ENCODE measurements at regions not wholly inside any gene's neighbourhood (a gene's known extent, or its start where the extent isn't known, plus 50 kb on each side); places are given as distances from the start of the nearest gene placed in this dataset.

- Mint-ChIP-seq H3K27me3 (ENCODE audit: insufficient read depth, unreplicated experiment) (no peaks in the 10 kb centered on the region), H3K4me1 (ENCODE audit: insufficient read depth, unreplicated experiment) (peaks cover 13% of the 10 kb centered on the region), H3K9me3 (ENCODE audit: unreplicated experiment) (no peaks in the 10 kb centered on the region), H3K36me3 (ENCODE audit: insufficient read depth, unreplicated experiment) (peaks cover 6% of the 10 kb centered on the region), H3K4me3 (ENCODE audit: unreplicated experiment) (no peak overlapping the region), H3K27ac (ENCODE audit: low read depth, unreplicated experiment) (no peak overlapping the region)
- ChIA-PET POLR2A (no interaction called here), CTCF (interaction anchor here (1.4 kb wide), 1 partner anchor 9 kb away, joined by 3 read pairs; no protein-coding TSS in a partner anchor)
- DNase-seq (ENCODE audit: unreplicated experiment): no peak
- intact Hi-C loops (cut with micrococcal nuclease): no loop called here
- TF ChIP-seq CTCF (IDR thresholded peaks at IDR 0.05; ENCODE audit: unreplicated experiment): no peak
- no TSS peak for BruUV-seq (replicated peaks)
Measured at GRCh38 chr2:117055499-117056375, 758.8 kb upstream of the DDX18 start.

DNA sequence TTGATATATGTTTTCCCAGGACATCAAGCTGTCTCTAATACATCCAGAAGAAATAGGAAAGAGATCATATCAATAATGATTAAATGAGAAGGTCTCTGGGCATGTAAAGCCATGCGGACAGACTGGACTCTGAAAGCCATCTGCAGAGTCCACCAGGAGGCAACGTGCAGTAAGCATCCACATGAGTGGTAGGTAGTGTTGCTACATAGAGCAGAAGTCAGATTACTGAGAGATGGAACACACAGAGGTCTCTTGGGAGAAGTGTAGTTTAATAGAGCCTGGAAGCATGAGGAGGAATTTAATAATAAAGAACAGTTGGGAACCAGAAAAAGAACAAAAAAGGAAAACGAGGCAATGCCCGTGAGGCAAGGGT, 758.1 kb upstream of the DDX18 start:
- Mint-ChIP-seq H3K27ac (ENCODE audit: low read depth, unreplicated experiment) (no peak overlapping the region), H3K9me3 (ENCODE audit: unreplicated experiment) (no peaks in the 10 kb centered on the region), H3K27me3 (ENCODE audit: insufficient read depth, unreplicated experiment) (no peaks in the 10 kb centered on the region), H3K4me1 (ENCODE audit: insufficient read depth, unreplicated experiment) (peaks cover 13% of the 10 kb centered on the region), H3K36me3 (ENCODE audit: insufficient read depth, unreplicated experiment) (peaks cover 6% of the 10 kb centered on the region), H3K4me3 (ENCODE audit: unreplicated experiment) (no peak overlapping the region)
- DNase-seq (ENCODE audit: unreplicated experiment): no peak
- CTCF ChIA-PET: no interaction called here
- no peak for TF ChIP-seq CTCF (IDR thresholded peaks at IDR 0.05; ENCODE audit: unreplicated experiment)
- POLR2A ChIA-PET: no interaction called here
- no TSS peak for BruUV-seq (replicated peaks)
- intact Hi-C loops (cut with micrococcal nuclease): no loop called here

- no peak overlapping the region for H3K27ac Mint-ChIP-seq (ENCODE audit: low read depth, unreplicated experiment)
- BruUV-seq (replicated peaks): no TSS peak
- peaks cover 13% of the 10 kb centered on the region for H3K4me1 Mint-ChIP-seq (ENCODE audit: insufficient read depth, unreplicated experiment)
- TF ChIP-seq CTCF (IDR thresholded peaks at IDR 0.05; ENCODE audit: unreplicated experiment): no peak
- H3K9me3 Mint-ChIP-seq (ENCODE audit: unreplicated experiment): no peaks in the 10 kb centered on the region
- intact Hi-C loops (cut with micrococcal nuclease): no loop called here
- H3K27me3 Mint-ChIP-seq (ENCODE audit: insufficient read depth, unreplicated experiment): no peaks in the 10 kb centered on the region
- no peak overlapping the region for H3K4me3 Mint-ChIP-seq (ENCODE audit: unreplicated experiment)
- DNase-seq (ENCODE audit: unreplicated experiment): peak; percentile 4
- CTCF ChIA-PET: no interaction called here
- H3K36me3 Mint-ChIP-seq (ENCODE audit: insufficient read depth, unreplicated experiment): peaks cover 6% of the 10 kb centered on the region
- POLR2A ChIA-PET: no interaction called here
Measured at GRCh38 chr2:117057016-117057415, 757.5 kb upstream of the DDX18 start.

GRCh38 chr2:117058366-117058765, 756.1 kb upstream of the DDX18 start:
- H3K36me3 Mint-ChIP-seq (ENCODE audit: insufficient read depth, unreplicated experiment): peaks cover 6% of the 10 kb centered on the region

More at GRCh38 chr2:117058366-117058765, 756.1 kb upstream of the DDX18 start:
- Mint-ChIP-seq H3K27me3 (ENCODE audit: insufficient read depth, unreplicated experiment) (no peaks in the 10 kb centered on the region), H3K4me3 (ENCODE audit: unreplicated experiment) (no peak overlapping the region), H3K9me3 (ENCODE audit: unreplicated experiment) (no peaks in the 10 kb centered on the region), H3K4me1 (ENCODE audit: insufficient read depth, unreplicated experiment) (peaks cover 13% of the 10 kb centered on the region), H3K27ac (ENCODE audit: low read depth, unreplicated experiment) (no peak overlapping the region)
- ChIA-PET POLR2A (no interaction called here), CTCF (interaction anchor here (0.6 kb wide), 1 partner anchor 12 kb away, joined by 3 read pairs; no protein-coding TSS in a partner anchor)
- intact Hi-C loops (cut with micrococcal nuclease): no loop called here
- peak; percentile 31 for DNase-seq (ENCODE audit: unreplicated experiment)
- TF ChIP-seq CTCF (IDR thresholded peaks at IDR 0.05; ENCODE audit: unreplicated experiment): no peak
- no TSS peak for BruUV-seq (replicated peaks)
